GM18873 (cell line): ENCODE measurements at regions not wholly inside any gene's neighbourhood (a gene's known extent, or its start where the extent isn't known, plus 50 kb on each side); places are given as distances from the start of the nearest gene placed in this dataset.

ENCODE experiments used
- ATAC-seq: cut with Tn5 transposase; IDR thresholded peaks from one replicate; pipeline ENCODE4 v1.9.1; 2021; ENCODE audit warnings: mild to moderate bottlenecking, moderate library complexity, moderate number of reproducible peaks; ENCODE audit not compliant: unreplicated experiment, low FRiP score

DNA sequence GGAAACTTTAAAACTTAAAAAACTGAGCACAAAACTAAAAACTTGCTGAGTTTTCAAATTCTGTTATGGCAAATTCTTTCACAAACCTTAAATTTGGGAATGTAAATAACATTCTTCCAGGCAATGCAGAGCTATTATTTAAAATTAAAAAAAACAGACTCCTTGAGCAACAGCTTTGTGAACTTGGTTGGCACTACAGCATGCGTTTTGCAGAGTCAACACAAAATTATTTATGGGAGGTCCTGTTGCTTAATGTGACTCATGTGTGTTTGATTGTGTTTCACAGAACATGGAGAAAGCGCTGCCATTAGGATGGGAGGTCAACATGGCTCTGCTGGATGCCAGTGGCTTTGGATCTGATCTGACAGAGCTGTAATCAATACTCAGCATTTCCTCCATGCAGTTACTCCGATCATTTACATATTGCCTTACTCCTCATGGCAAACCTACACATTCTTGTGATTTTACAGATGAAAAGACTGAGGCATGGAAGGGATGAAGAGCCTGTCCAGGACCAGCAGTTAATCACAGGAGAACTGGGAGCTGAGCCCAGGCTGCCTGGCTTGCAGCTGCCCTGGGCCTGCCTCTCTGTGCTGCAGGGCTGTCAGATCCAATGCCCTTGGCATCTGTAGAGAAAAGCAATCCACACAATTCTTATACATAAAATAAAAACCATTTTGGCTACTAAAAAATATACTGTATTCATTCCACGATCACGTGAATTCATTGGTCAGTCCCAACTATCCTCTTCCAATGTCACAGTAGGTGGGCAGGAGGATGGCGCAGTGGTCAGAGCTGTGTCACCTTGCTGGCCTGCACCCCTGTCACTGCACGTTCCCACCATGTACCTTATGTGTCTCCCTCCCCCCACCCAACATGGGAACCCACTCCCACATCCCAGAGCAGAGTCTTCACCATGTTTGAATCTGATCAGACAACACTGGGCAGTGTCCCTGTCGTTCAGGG is 200.9 kb downstream of the CXCL12 start:
- ATAC-seq = no peak

GRCh38 chr10:44182909-44183308 is 202.0 kb downstream of the CXCL12 start:
- ATAC-seq = no peak

DNA sequence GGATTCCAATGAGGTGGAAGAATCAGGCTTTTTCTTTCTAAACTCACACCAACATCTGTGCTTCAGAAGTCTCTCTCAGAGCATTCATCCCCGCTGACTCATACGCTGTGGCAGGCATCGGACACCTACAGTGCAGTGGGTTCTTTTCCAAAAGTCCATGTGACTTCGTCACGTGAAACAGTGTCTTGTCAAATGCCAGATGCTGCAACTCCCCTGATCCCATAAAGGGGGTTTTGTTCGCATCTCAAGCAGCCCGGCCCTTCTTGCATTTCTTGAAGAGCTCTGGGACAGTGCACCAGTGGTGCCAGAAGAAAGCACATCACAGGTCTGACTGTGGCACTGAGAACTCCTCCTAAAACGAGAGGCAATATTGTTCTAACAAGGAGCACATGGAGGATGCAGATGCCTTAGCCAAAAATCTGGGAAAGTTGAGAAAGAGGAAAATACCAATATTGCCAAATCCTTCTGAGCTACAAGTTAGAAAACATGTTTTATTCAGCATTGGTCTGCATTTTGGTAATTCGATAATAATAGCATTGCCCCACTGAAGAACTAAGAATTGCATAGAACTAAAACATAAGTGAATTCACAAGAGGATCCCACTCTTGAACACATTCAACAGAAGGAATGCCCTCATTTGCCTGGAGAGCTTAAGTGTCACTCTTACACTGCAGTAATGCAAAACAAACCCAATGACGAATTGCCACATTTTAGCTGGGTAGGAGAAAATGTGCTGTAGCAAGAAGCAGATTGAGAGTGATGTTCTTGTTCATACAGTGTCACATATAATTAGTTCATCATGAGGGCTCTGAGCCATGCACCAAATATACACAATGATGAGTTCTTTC is 204.4 kb downstream of the CXCL12 start:
- ATAC-seq = no peak

- no peak for ATAC-seq
Observed at GRCh38 chr10:44178856-44179255, 206.0 kb downstream of the CXCL12 start.

- ATAC-seq = no peak
Observed at GRCh38 chr10:44178281-44178680, 206.6 kb downstream of the CXCL12 start.

DNA sequence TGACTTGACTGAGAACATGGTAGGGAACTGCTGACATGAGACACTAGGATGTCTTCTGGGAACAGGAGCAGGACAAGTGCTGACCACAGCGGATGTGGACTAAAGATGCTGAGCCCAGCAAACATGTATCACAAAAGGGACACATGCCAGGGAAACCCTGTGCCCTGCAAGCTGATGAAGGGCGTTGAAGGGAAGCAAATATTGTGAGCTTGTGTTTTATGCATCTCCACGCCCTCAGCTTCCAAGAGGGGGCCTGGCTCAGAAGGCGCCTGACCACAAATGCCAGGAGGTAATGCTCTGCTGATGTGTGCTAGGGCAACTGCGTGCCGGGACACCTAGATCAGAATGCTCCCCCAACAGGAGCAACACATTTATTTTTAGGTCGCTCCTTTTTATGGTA is 207.3 kb downstream of the CXCL12 start:
- ATAC-seq = no peak

DNA sequence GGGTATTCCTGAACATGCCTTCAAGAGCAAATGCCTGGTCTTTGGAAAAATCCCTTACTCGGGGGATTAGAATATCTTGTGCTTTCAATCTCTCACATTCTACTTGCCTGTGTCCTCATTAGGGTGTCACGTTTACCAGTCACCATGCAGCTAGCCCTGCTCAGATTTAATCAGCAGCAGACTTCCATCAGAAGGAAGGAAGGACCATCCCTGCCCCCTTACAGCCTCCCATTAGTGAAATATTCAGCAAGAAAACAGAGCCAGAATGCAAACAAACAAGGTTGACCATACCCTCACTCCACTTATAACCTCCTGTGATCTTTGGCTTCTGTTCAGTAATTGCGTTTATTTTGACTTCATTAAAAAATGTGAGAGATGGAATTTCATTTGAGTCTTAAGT is 208.6 kb downstream of the CXCL12 start:
- ATAC-seq = no peak

DNA sequence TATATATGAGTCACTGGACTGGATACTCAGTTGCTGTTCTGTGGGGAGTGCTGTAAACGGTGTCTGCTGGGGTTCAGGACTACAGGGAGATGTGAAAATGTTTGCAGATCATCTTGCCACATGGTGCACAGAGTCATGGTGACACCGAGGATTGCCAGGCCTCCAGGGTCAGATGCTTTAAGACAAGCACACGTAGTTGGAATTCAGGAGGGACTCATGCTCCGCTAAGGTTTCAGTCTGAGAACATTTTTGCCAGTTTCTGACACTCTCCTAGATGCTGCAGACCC is 211.3 kb downstream of the CXCL12 start:
- ATAC-seq = no peak

- no peak for ATAC-seq
Observed at GRCh38 chr10:44172883-44173607, 211.9 kb downstream of the CXCL12 start.

DNA sequence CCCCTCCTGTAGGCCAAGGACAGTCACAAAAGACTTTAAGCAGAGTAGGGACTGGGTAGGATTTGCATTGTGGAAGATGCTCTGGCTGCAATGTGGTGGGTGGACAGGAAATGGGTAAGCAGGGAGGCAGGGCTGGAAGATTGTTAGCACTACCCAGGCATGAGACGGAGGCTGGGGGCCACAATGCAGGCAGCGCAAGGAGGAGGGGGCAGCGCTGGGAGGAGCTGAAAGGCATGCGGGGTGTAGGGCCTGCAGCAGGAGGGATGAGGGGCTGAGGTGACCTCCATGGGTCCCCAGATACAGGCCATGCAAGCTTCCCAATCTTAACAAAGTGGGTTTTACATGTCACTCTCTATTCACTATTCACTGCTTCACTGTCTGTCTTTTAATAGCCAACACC is 213.1 kb downstream of the CXCL12 start:
- ATAC-seq = no peak

DNA sequence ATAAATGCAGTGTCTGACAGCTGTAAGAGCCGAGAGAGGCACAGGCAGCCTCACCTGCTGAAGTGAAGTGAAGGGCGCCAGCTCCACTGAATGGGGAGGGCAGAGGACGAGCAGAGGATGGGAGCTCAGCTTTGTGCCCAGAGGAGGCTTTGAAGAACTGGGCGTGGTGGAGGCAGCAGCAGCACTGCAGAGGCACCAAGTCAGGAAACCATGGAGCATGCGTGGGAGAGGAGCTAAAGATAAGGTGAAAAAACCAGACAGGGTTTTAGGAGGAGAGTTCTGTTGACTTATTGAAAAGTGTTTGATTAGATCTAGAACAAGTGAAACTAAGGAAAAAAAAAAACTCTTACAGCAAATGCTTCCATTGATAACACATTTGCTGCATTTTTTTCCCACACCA is 216.4 kb downstream of the CXCL12 start:
- no peak for ATAC-seq

GRCh38 chr10:44167752-44168151 is 217.1 kb downstream of the CXCL12 start:
- no peak for ATAC-seq

GRCh38 chr10:44166441-44166840 is 218.5 kb downstream of the CXCL12 start:
- no peak for ATAC-seq

DNA sequence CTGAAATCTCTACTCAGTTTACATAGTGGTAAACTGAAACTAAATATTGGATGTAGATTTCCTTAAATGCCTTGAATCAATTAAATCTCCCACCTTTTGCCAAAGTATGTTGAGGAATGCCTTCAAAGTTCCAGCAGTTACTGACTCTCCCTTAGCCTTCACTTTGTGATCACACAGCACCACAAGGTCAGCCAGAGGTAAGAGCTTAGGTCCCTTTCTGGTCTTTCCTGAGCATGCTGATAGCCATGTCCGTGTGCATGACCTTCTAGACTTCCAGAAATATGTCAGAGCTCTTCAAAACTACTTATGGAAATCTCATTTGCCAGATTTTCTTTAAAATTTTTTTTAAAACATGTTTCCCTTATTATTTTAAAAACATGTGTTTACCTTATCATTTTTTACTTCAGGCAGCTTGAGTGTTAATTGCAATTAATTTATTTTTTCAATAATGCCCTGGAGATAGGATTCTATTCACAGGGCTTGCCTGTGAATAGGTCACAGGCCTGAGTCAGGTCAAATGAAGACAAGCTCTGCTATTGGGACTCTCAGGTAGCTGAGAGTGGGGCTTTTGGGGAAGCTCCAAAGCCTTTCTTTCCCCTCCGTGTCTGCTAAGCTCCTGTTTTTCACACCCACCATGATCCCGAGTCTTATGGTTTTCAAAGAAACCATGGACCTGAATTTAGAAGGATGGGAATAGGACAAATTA is 220.5 kb downstream of the CXCL12 start:
- ATAC-seq = no peak

DNA sequence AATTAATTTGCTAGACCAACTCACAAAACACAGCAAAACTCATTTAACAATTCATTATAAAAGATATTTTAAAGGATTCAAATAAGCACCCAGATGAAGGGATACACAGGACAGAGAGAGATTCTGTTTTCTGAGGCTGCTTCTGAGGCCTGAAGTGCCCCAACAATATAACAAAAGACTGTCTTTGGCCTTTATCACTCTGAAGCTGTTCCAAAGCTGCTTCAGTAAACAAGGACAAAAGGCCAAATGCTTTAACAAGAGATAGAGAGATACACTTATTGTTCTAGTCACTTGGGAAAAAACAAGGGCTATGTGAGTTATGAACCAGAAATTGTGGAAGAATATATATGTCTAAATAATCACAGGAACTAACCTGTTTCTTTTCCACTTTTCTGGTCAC is 223.7 kb downstream of the CXCL12 start:
- ATAC-seq = no peak

GRCh38 chr10:44157574-44157973 is 227.3 kb downstream of the CXCL12 start:
- no peak for ATAC-seq

- no peak for ATAC-seq
Observed at GRCh38 chr10:44154956-44155355, 229.9 kb downstream of the CXCL12 start.

DNA sequence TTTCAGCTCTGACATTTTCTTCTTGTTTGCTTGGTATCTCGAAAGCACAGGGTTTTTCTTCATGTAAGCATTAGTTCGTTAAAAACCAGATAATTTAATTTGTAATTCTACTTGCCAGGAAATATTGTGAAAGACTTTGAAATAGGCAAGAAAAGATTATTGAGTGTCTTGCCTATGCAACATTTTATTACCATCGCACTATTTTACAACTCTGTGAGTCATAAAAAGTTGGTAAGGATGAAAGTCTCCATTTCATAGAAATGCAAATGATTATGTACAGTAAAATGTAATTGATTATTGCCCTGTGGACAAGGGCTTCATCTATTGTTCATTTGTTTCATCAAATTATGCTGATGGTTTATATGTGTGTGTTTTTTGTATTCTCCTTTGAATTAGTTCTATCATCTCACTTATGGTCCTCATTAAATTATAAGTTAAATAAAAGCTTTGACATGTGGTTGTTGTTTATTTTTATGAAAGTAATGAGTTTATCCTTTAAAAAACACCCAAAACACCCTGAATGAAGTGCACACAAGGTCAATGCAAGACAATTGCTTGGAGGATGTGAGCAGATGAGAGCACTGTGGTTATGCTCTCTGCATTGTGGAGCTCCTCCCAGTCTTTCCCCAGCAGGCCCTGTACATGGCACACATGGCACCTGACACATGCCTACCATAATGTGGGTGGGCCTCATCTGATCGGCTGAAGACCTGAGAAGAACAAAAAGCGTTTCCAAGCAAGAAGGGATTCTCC is 230.8 kb downstream of the CXCL12 start:
- no peak for ATAC-seq

- no peak for ATAC-seq
Observed at GRCh38 chr10:44143556-44143955, 241.3 kb downstream of the CXCL12 start.
